B cell (primary cell): ENCODE measurements at regions not wholly inside any gene's neighbourhood (a gene's known extent, or its start where the extent isn't known, plus 50 kb on each side); places are given as distances from the start of the nearest gene placed in this dataset.

Experiments
- ATAC-seq: fragments of 200-7000 bp; cut with Tn5 transposase; one replicate; pipeline ENCODE4 v1.10.0; 2021; ENCODE audit warnings: low read depth, mild to moderate bottlenecking, moderate number of reproducible peaks, moderate library complexity
- CTCF ChIA-PET: fragments of 350-600 bp; sonication (Branson Sonifier 250); formaldehyde crosslinking; loops from one replicate; lab custom pipeline; 2021; ENCODE audit warnings: antibody characterized with exemption, inconsistent platforms; lab: Charles Lee
- POLR2A ChIA-PET: fragments of 350-600 bp; sonication (Branson Sonifier 250); formaldehyde crosslinking; loops from one replicate; lab custom pipeline; 2021; ENCODE audit warnings: antibody characterized with exemption; lab: Charles Lee
- DNase-seq: peaks from one replicate; pipeline ENCODE4 v3.0.0; 2013
- H2AFZ ChIP-seq: 2 replicates; pipeline ENCODE4 v1.6.1; 2012; ENCODE audit warnings: mild to moderate bottlenecking, low read depth, low read length; ENCODE audit not compliant: insufficient read depth, poor library complexity, severe bottlenecking
- H3K27ac ChIP-seq, 2 donors: 1 replicate in 1 of 2; 2 replicates in 1 of 2; pipeline ENCODE4 v1.5.1; 2012 to 2013; ENCODE audit warnings: low read length in 2 of 2, mild to moderate bottlenecking in 2 of 2, moderate library complexity in 1 of 2
- H3K27me3 ChIP-seq, 4 experiments: fragments of 200-600 bp in 1 of 4; sonication (generic) in 1 of 4; replicated peaks in 1 of 4; 1 replicate in 2 of 4; 2 replicates in 2 of 4; pipeline versions ENCODE4 v1.6.1 to v1.7.0; 2013 to 2016; ENCODE audit warnings: low read length in 3 of 4, mild to moderate bottlenecking in 2 of 4, mixed read lengths in 1 of 4, moderate library complexity in 1 of 4; ENCODE audit not compliant: insufficient read depth in 4 of 4, control insufficient read depth in 3 of 4; ENCODE audit errors: control extremely low read depth in 1 of 4
- H3K36me3 ChIP-seq, 2 experiments: replicated peaks in 1 of 2; 1 replicate in 1 of 2; 2 replicates in 1 of 2; pipeline versions ENCODE4 v1.6.1 to v1.7.1; 2013; ENCODE audit warnings: low read length in 1 of 2; ENCODE audit not compliant: insufficient read depth in 2 of 2, control insufficient read depth in 1 of 2; ENCODE audit errors: control extremely low read depth in 1 of 2, extremely low read depth in 1 of 2
- H3K4me1 ChIP-seq, 2 donors: fragments of 200-600 bp in 1 of 2; sonication (generic) in 1 of 2; 1 replicate in 1 of 2; 2 replicates in 1 of 2; pipeline versions ENCODE4 v1.5.1 to v1.6.1; 2013 to 2017; ENCODE audit warnings: low read length in 2 of 2; ENCODE audit not compliant: control insufficient read depth in 2 of 2, insufficient read depth in 2 of 2
- H3K4me2 ChIP-seq: replicated peaks from 2 replicates; pipeline ENCODE3; 2012; ENCODE audit warnings: mild to moderate bottlenecking, low read depth, low read length; ENCODE audit not compliant: poor library complexity, severe bottlenecking
- H3K4me3 ChIP-seq, 5 experiments: fragments of 200-600 bp in 1 of 5; sonication (generic) in 1 of 5; 1 replicate in 3 of 5; 2 replicates in 2 of 5; pipeline versions ENCODE4 v1.5.1 to v1.7.0; 2011 to 2016; ENCODE audit warnings: low read length in 4 of 5, mild to moderate bottlenecking in 4 of 5, low read depth in 2 of 5, control low read depth in 1 of 5, moderate library complexity in 1 of 5; ENCODE audit not compliant: insufficient read depth in 1 of 5; ENCODE audit errors: control extremely low read depth in 1 of 5, extremely low read depth in 1 of 5
- H3K79me2 ChIP-seq: fragments of 200-600 bp; sonication (generic); one replicate; pipeline ENCODE4 v1.6.0; 2016; ENCODE audit warnings: low read length; ENCODE audit not compliant: control insufficient read depth, insufficient read depth
- H3K9ac ChIP-seq: fragments of 200-600 bp; sonication (generic); 2 replicates; pipeline ENCODE4 v1.6.1; 2017; ENCODE audit warnings: mild to moderate bottlenecking, low read length, moderate library complexity
- H3K9me3 ChIP-seq, 3 donors: one replicate each; pipeline versions ENCODE4 v1.6.1 to v1.7.1; 2013; ENCODE audit warnings: low read length in 2 of 3; ENCODE audit not compliant: control insufficient read depth in 2 of 3, insufficient read depth in 1 of 3; ENCODE audit errors: control extremely low read depth in 1 of 3
- H4K20me1 ChIP-seq: 2 replicates; pipeline ENCODE4 v1.6.0; 2012; ENCODE audit warnings: mild to moderate bottlenecking, low read length; ENCODE audit not compliant: insufficient read depth, control insufficient read depth, poor library complexity, severe bottlenecking
- H3K27ac Mint-ChIP-seq: one replicate; pipeline ENCODE4 v1.8.0; 2021; ENCODE audit warnings: mixed read lengths
- H3K27me3 Mint-ChIP-seq: one replicate; pipeline ENCODE4 v1.8.0; 2021; ENCODE audit warnings: mixed read lengths
- H3K4me1 Mint-ChIP-seq: one replicate; pipeline ENCODE4 v1.8.0; 2021; ENCODE audit warnings: mixed read lengths
- H3K4me3 Mint-ChIP-seq: one replicate; pipeline ENCODE4 v1.8.0; 2021; ENCODE audit warnings: mixed read lengths
- H3K9me3 Mint-ChIP-seq: one replicate; pipeline ENCODE4 v1.8.0; 2022; ENCODE audit warnings: mixed read lengths; ENCODE audit not compliant: insufficient read depth
- EZH2 ChIP-seq: IDR thresholded peaks from 2 replicates; pipeline ENCODE4 v1.6.1; 2012; ENCODE audit warnings: borderline replicate concordance, low read depth, mild to moderate bottlenecking, moderate library complexity, low read length; ENCODE audit not compliant: insufficient read depth, poor library complexity, severe bottlenecking
- WGBS: methylation state at CpG from one replicate; pipeline ENCODE4 v1.1.5; 2013; ENCODE audit warnings: missing lambda C conversion rate; ENCODE audit not compliant: insufficient coverage; 5-methylcytosine and 5-hydroxymethylcytosine counted together
- intact Hi-C: fragments of 100-400 bp; cut with micrococcal nuclease; formaldehyde crosslinking; loops from one replicate; pipeline ENCODE4 v1.10.0; 2022
- TF ChIP-seq, protein P1 (sequence below): fragments of 200-600 bp; IDR thresholded peaks from one replicate; pipeline ENCODE4 v1.8.0; 2022; ENCODE audit warnings: antibody characterized with exemption, mild to moderate bottlenecking

DNA sequence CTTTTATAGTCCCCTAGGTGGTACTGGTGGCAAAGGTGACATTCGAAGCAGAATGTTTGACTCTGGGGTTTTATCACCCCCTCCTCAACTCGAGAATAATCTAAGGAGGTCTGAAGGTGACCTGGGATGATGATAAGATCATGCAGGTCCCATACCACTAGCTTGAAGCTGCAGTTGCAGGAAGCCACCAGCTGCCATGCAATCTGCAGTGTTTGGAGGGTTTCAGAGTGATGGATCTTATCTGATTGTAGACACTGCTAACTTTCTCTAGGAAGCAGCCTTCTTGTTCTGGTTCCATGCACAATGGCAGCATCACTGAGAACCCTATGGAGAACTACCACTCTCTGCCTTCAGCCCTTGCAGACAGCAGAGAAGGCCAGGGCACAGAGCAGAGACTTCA lies 59.4 kb upstream of the LRPPRC start:
- H3K4me3 Mint-ChIP-seq = no peak overlapping the region
- H3K4me1 Mint-ChIP-seq = no peaks in the 10 kb centered on the region
- intact Hi-C loops = no loop called here
- Histone ChIP-seq H3K27me3 (no peaks in the 10 kb centered on the region), H3K4me3 (no peak overlapping the region), H3K4me2 (no peak overlapping the region), H3K9me3 (no peaks in the 10 kb centered on the region), H4K20me1 (no peaks in the 10 kb centered on the region), H3K27ac (no peak overlapping the region), H3K79me2 (no peaks in the 10 kb centered on the region), H3K9ac (no peak overlapping the region), H3K4me1 (no peaks in the 10 kb centered on the region), H2AFZ (no peak overlapping the region), H3K36me3 (no peaks in the 10 kb centered on the region)
- TF ChIP-seq EZH2 = no peak
- TF ChIP-seq, protein P1, sequence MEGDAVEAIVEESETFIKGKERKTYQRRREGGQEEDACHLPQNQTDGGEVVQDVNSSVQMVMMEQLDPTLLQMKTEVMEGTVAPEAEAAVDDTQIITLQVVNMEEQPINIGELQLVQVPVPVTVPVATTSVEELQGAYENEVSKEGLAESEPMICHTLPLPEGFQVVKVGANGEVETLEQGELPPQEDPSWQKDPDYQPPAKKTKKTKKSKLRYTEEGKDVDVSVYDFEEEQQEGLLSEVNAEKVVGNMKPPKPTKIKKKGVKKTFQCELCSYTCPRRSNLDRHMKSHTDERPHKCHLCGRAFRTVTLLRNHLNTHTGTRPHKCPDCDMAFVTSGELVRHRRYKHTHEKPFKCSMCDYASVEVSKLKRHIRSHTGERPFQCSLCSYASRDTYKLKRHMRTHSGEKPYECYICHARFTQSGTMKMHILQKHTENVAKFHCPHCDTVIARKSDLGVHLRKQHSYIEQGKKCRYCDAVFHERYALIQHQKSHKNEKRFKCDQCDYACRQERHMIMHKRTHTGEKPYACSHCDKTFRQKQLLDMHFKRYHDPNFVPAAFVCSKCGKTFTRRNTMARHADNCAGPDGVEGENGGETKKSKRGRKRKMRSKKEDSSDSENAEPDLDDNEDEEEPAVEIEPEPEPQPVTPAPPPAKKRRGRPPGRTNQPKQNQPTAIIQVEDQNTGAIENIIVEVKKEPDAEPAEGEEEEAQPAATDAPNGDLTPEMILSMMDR = no peak
- ATAC-seq = no peak
- no CpG with 5 or more reads among the region's 2 CpGs for WGBS
- H3K9me3 Mint-ChIP-seq = no peaks in the 10 kb centered on the region
- ChIA-PET POLR2A (no interaction called here), CTCF (interaction anchor here (2.0 to 3.4 kb wide), 2 partner anchors 9 to 11 kb away, joined by 6 to 17 read pairs; no protein-coding TSS in a partner anchor)
- H3K27ac Mint-ChIP-seq = no peak overlapping the region
- no peak for DNase-seq
- no peaks in the 10 kb centered on the region for H3K27me3 Mint-ChIP-seq

DNA sequence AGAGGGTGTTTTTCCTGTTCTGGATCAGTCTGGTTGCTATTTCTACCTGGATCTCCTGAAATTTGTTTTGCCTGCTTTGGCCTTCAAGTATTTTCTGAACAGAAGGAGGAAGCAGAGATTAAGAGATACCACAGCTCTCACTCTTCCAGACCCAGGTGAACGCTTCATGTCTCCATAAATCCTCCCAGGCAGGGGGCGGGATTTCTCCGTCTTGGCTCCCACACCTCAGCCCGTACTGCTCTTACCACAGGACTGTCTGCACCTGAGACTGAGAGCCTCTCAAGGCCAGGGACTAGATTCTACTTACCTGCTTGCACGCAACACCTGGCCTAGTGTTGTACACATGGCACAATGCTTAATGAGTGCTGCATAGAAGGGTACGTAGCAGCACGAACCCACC lies 59.9 kb upstream of the LRPPRC start:
- Histone ChIP-seq H3K4me2 (no peak overlapping the region), H3K27me3 (no peaks in the 10 kb centered on the region), H3K9ac (no peak overlapping the region), H4K20me1 (no peaks in the 10 kb centered on the region), H3K27ac (no peak overlapping the region), H3K9me3 (no peaks in the 10 kb centered on the region), H3K4me3 (no peak overlapping the region), H3K36me3 (no peaks in the 10 kb centered on the region), H3K4me1 (no peaks in the 10 kb centered on the region), H2AFZ (no peak overlapping the region), H3K79me2 (no peaks in the 10 kb centered on the region)
- DNase-seq (no peak), ATAC-seq (no peak)
- H3K9me3 Mint-ChIP-seq = no peaks in the 10 kb centered on the region
- no peaks in the 10 kb centered on the region for H3K4me1 Mint-ChIP-seq
- 90% methylated on average over 7 of the region's 7 CpGs for WGBS
- TF ChIP-seq EZH2 = no peak
- TF ChIP-seq, protein P1 = no peak
- no peaks in the 10 kb centered on the region for H3K27me3 Mint-ChIP-seq
- no peak overlapping the region for H3K4me3 Mint-ChIP-seq
- intact Hi-C loops = no loop called here
- no peak overlapping the region for H3K27ac Mint-ChIP-seq
- CTCF ChIA-PET = interaction anchor here (1.0 to 2.0 kb wide), 2 partner anchors 9 to 18 kb away, joined by 3 to 6 read pairs; no protein-coding TSS in a partner anchor
- POLR2A ChIA-PET = no interaction called here
